GM23338 (cell line): ENCODE measurements at regions not wholly inside any gene's neighbourhood (a gene's known extent, or its start where the extent isn't known, plus 50 kb on each side); places are given as distances from the start of the nearest gene placed in this dataset.
A peak's percentile ranks its signal among the peaks of the same experiment; 100 is the strongest.

Experiments used
- ATAC-seq: fragments of 200-7000 bp; cut with Tn5 transposase; 3 replicates; pipeline ENCODE4 v1.9.1; 2020
- DNase-seq: peaks from one replicate; pipeline ENCODE4 v3.0.0-alpha.2; 2015; ENCODE audit warnings: low spot score
- H2AFZ ChIP-seq: fragments of 200-600 bp; sonication (generic); 2 replicates; pipeline ENCODE4 v1.8.0; 2016; ENCODE audit warnings: antibody characterized with exemption, mild to moderate bottlenecking, moderate library complexity
- H3F3A ChIP-seq: fragments of 200-600 bp; sonication (generic); replicated peaks from 2 replicates; pipeline ENCODE4 v1.8.0; 2017; ENCODE audit warnings: antibody characterized with exemption, mixed run types, low read depth
- H3K27ac ChIP-seq: fragments of 200-600 bp; sonication (generic); 2 replicates; pipeline ENCODE4 v1.6.1; 2016; ENCODE audit warnings: low read depth
- H3K27me3 ChIP-seq: fragments of 200-600 bp; sonication (generic); 2 replicates; pipeline ENCODE4 v1.8.0; 2016; ENCODE audit warnings: mild to moderate bottlenecking, mixed run types, moderate library complexity; ENCODE audit not compliant: insufficient read depth
- H3K36me3 ChIP-seq: fragments of 200-600 bp; sonication (generic); 2 replicates; pipeline ENCODE4 v1.8.0; 2016; ENCODE audit warnings: mild to moderate bottlenecking; ENCODE audit not compliant: insufficient read depth
- H3K4me1 ChIP-seq: fragments of 200-600 bp; sonication (generic); 2 replicates; pipeline ENCODE4 v1.8.0; 2016; ENCODE audit warnings: mild to moderate bottlenecking, moderate library complexity; ENCODE audit not compliant: insufficient read depth
- H3K4me2 ChIP-seq: fragments of 200-600 bp; sonication (generic); 2 replicates; pipeline ENCODE4 v1.7.1; 2017; ENCODE audit warnings: mixed run types
- H3K4me3 ChIP-seq: fragments of 200-600 bp; sonication (generic); 2 replicates; pipeline ENCODE4 v1.6.1; 2016; ENCODE audit warnings: mixed run types
- H3K79me2 ChIP-seq: fragments of 200-600 bp; sonication (generic); replicated peaks from 2 replicates; pipeline ENCODE4 v1.8.0; 2017; ENCODE audit warnings: mild to moderate bottlenecking; ENCODE audit not compliant: insufficient read depth
- H3K9me2 ChIP-seq: fragments of 200-600 bp; sonication (generic); 2 replicates; pipeline ENCODE4 v1.8.0; 2017; ENCODE audit not compliant: insufficient read depth
- H4K20me1 ChIP-seq: fragments of 200-600 bp; sonication (generic); replicated peaks from 2 replicates; pipeline ENCODE4 v1.8.0; 2017; ENCODE audit warnings: mild to moderate bottlenecking; ENCODE audit not compliant: insufficient read depth
- H3K27ac Mint-ChIP-seq: 2 replicates; pipeline ENCODE4 v1.8.0; 2020; ENCODE audit warnings: inconsistent platforms, mild to moderate bottlenecking, moderate library complexity, mixed read lengths
- H3K27me3 Mint-ChIP-seq: 3 replicates; pipeline ENCODE4 v1.8.0; 2022; ENCODE audit warnings: low read depth, mild to moderate bottlenecking, moderate library complexity, mixed read lengths, inconsistent platforms; ENCODE audit not compliant: insufficient read depth, poor library complexity
- H3K36me3 Mint-ChIP-seq: 3 replicates; pipeline ENCODE4 v1.8.0; 2021; ENCODE audit warnings: low read depth, mild to moderate bottlenecking, inconsistent platforms, moderate library complexity, mixed read lengths
- H3K4me1 Mint-ChIP-seq: 3 replicates; pipeline ENCODE4 v1.8.0; 2020; ENCODE audit warnings: mild to moderate bottlenecking, inconsistent platforms, mixed read lengths
- H3K4me3 Mint-ChIP-seq: 3 replicates; pipeline ENCODE4 v1.8.0; 2021; ENCODE audit warnings: moderate library complexity, mild to moderate bottlenecking, inconsistent platforms, mixed read lengths
- H3K9me3 Mint-ChIP-seq: 3 replicates; pipeline ENCODE4 v1.8.0; 2020; ENCODE audit warnings: moderate library complexity, mild to moderate bottlenecking, inconsistent platforms, mixed read lengths
- CREB1 ChIP-seq: fragments of 250-450 bp; sonication (Bioruptor Pico); IDR thresholded peaks from 2 replicates; pipeline ENCODE4 v1.5.0; 2020; ENCODE audit warnings: low read depth, mild to moderate bottlenecking, moderate library complexity
- ETS1 ChIP-seq: IDR thresholded peaks from 2 replicates; pipeline ENCODE4 v1.6.1; 2016; ENCODE audit warnings: antibody characterized with exemption
- EZH2 ChIP-seq: fragments of 200-600 bp; sonication (generic); IDR thresholded peaks from one replicate; pipeline ENCODE4 v1.8.0; 2017; ENCODE audit warnings: antibody characterized with exemption, mild to moderate bottlenecking, low read depth; ENCODE audit not compliant: unreplicated experiment
- JUNB ChIP-seq: IDR thresholded peaks from one replicate; pipeline ENCODE4 v1.6.1; 2016; ENCODE audit warnings: antibody characterized with exemption; ENCODE audit not compliant: unreplicated experiment
- NANOG ChIP-seq: IDR thresholded peaks from 2 replicates; pipeline ENCODE4 v1.6.1; 2016; ENCODE audit warnings: antibody characterized with exemption, borderline replicate concordance
- POLR2AphosphoS5 ChIP-seq: IDR thresholded peaks from 2 replicates; pipeline ENCODE4 v1.6.1; 2016; ENCODE audit warnings: antibody characterized with exemption, low read depth
- STAT1 ChIP-seq: IDR thresholded peaks from one replicate; pipeline ENCODE4 v1.6.1; 2016; ENCODE audit warnings: antibody characterized with exemption; ENCODE audit not compliant: unreplicated experiment
- ZNF331 ChIP-seq: fragments of 250-450 bp; sonication (Bioruptor Pico); IDR thresholded peaks from 2 replicates; pipeline ENCODE4 v1.5.0; 2020; ENCODE audit warnings: low read depth, mild to moderate bottlenecking, moderate library complexity
- TF ChIP-seq, protein P1 (sequence below), 2 experiments: fragments of 200-600 bp in 1 of 2; sonication (generic) in 1 of 2; conservative IDR thresholded peaks; 2 replicates each; pipeline versions ENCODE4 v1.5.1 to v1.6.1; 2016 to 2017; ENCODE audit warnings: antibody characterized with exemption in 2 of 2, low read depth in 2 of 2, mild to moderate bottlenecking in 2 of 2, moderate library complexity in 1 of 2
- TF ChIP-seq, protein P2 (sequence below): IDR thresholded peaks from one replicate; pipeline ENCODE4 v1.6.1; 2018; ENCODE audit warnings: antibody characterized with exemption; ENCODE audit not compliant: unreplicated experiment

DNA sequence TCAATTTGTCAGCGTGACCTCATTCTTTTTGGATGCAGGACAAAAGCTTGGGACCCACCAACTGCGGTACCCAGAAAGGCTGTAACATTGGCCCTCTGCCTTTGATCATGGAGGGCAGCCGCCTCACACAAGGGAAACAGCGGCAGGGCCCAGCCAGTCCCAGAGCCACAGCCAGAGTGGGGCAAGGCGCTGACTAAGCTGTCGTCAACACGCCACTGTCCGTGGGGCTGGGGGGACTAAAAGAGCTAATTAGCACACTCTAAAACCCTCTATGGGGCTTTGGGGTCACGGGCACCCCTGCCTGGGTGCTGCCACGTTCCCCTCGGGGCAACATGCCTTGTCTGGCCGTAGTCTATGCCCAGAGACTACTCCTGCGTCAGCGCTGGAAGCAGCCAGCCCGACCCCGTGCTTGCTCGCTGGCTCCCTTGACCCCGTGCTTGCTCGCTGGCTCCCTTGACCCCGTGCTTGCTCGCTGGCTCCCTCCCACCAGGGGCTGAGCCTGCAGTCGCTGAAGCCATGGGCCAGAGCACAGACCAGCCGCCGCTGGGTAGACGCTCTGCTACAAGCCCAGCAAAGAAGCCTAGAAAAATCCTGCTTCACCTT, 598.4 kb downstream of the MBD2 start:
- DNase-seq = no peak
- no peak overlapping the region; the same call in 1 of the 2 replicates for H3K27ac Mint-ChIP-seq
- H4K20me1 ChIP-seq = no peaks in the 10 kb centered on the region

DNA sequence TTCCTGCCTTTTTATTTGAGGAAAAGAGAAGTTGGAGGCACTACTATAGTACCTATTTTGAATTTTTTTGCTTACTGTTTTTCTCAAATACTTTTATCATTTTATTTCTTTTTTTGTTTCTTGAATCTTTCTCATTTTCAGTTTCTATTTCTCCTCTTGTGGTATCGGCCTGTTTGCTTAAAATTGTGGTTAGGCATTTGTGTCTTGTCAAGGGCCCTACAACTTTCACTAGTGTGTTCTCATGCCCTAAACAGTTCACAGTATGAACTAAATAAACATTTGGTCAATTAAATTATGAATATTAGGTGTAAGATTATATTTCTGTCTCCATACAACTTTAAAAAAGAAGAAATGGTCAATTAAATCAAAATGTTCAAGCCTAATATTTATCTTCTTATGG, 613.5 kb downstream of the MBD2 start:
- Mint-ChIP-seq H3K4me1 (no peaks in the 10 kb centered on the region), H3K27ac (no peak overlapping the region), H3K36me3 (no peaks in the 10 kb centered on the region), H3K4me3 (no peak overlapping the region), H3K27me3 (no peaks in the 10 kb centered on the region), H3K9me3 (peaks cover 2% of the 10 kb centered on the region; the same call in 1 of the 3 replicates)
- Histone ChIP-seq H3K4me2 (no peak overlapping the region), H3K79me2 (no peaks in the 10 kb centered on the region), H3F3A (no peaks in the 10 kb centered on the region), H3K4me3 (no peak overlapping the region), H4K20me1 (no peaks in the 10 kb centered on the region), H2AFZ (no peak overlapping the region), H3K4me1 (no peaks in the 10 kb centered on the region), H3K27me3 (no peaks in the 10 kb centered on the region), H3K9me2 (no peaks in the 10 kb centered on the region; the same call in 1 of the 2 replicates), H3K36me3 (no peaks in the 10 kb centered on the region), H3K27ac (no peak overlapping the region)
- ATAC-seq = no peak
- no peak for DNase-seq
- TF ChIP-seq, protein P1, sequence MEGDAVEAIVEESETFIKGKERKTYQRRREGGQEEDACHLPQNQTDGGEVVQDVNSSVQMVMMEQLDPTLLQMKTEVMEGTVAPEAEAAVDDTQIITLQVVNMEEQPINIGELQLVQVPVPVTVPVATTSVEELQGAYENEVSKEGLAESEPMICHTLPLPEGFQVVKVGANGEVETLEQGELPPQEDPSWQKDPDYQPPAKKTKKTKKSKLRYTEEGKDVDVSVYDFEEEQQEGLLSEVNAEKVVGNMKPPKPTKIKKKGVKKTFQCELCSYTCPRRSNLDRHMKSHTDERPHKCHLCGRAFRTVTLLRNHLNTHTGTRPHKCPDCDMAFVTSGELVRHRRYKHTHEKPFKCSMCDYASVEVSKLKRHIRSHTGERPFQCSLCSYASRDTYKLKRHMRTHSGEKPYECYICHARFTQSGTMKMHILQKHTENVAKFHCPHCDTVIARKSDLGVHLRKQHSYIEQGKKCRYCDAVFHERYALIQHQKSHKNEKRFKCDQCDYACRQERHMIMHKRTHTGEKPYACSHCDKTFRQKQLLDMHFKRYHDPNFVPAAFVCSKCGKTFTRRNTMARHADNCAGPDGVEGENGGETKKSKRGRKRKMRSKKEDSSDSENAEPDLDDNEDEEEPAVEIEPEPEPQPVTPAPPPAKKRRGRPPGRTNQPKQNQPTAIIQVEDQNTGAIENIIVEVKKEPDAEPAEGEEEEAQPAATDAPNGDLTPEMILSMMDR (conservative IDR thresholded peaks at IDR 0.05; ENCODE audit: low read depth in 2 of 2) = no peak
- TF ChIP-seq JUNB (no peak), ZNF331 (CRISPR knock-in tag) (no peak), POLR2AphosphoS5 (no peak), ETS1 (no peak), STAT1 (no peak), EZH2 (no peak), NANOG (no peak), CREB1 (CRISPR knock-in tag) (no peak)
- TF ChIP-seq, protein P2, sequence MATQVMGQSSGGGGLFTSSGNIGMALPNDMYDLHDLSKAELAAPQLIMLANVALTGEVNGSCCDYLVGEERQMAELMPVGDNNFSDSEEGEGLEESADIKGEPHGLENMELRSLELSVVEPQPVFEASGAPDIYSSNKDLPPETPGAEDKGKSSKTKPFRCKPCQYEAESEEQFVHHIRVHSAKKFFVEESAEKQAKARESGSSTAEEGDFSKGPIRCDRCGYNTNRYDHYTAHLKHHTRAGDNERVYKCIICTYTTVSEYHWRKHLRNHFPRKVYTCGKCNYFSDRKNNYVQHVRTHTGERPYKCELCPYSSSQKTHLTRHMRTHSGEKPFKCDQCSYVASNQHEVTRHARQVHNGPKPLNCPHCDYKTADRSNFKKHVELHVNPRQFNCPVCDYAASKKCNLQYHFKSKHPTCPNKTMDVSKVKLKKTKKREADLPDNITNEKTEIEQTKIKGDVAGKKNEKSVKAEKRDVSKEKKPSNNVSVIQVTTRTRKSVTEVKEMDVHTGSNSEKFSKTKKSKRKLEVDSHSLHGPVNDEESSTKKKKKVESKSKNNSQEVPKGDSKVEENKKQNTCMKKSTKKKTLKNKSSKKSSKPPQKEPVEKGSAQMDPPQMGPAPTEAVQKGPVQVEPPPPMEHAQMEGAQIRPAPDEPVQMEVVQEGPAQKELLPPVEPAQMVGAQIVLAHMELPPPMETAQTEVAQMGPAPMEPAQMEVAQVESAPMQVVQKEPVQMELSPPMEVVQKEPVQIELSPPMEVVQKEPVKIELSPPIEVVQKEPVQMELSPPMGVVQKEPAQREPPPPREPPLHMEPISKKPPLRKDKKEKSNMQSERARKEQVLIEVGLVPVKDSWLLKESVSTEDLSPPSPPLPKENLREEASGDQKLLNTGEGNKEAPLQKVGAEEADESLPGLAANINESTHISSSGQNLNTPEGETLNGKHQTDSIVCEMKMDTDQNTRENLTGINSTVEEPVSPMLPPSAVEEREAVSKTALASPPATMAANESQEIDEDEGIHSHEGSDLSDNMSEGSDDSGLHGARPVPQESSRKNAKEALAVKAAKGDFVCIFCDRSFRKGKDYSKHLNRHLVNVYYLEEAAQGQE = no peak

More for the DNA sequence above, 598.4 kb downstream of the MBD2 start:
- Histone ChIP-seq H3K36me3 (no peaks in the 10 kb centered on the region), H3K27me3 (no peaks in the 10 kb centered on the region), H2AFZ (no peak overlapping the region), H3F3A (no peaks in the 10 kb centered on the region), H3K9me2 (no peaks in the 10 kb centered on the region), H3K27ac (no peak overlapping the region), H3K79me2 (no peaks in the 10 kb centered on the region), H3K4me3 (no peak overlapping the region), H3K4me1 (no peaks in the 10 kb centered on the region), H3K4me2 (no peak overlapping the region)
- Mint-ChIP-seq H3K36me3 (no peaks in the 10 kb centered on the region), H3K4me1 (peaks cover 2% of the 10 kb centered on the region; the same call in 1 of the 3 replicates), H3K9me3 (no peaks in the 10 kb centered on the region; the same call in 1 of the 3 replicates), H3K27me3 (peaks cover 2% of the 10 kb centered on the region), H3K4me3 (no peak overlapping the region)
- TF ChIP-seq ETS1 (no peak), NANOG (no peak)
- TF ChIP-seq, protein P1 (conservative IDR thresholded peaks at IDR 0.05; ENCODE audit: low read depth in 2 of 2) = 0 out of 4 replicates have a peak, but pooled peaks of 1 of the 2 experiments have one; percentile 5
- ATAC-seq = peak; percentile 64
